Breast epithelium (tissue), 3 donors: ENCODE measurements at regions not wholly inside any gene's neighbourhood (a gene's known extent, or its start where the extent isn't known, plus 50 kb on each side); places are given as distances from the start of the nearest gene placed in this dataset.

ENCODE experiments used
- POLR2A ChIP-seq: fragments of 450-650 bp; IDR thresholded peaks from one replicate; pipeline ENCODE4 v1.6.1; 2016; ENCODE audit warnings: antibody characterized with exemption, mild to moderate bottlenecking, moderate library complexity
- TF ChIP-seq, protein P1 (sequence below), 3 donors: fragments of 450-650 bp; IDR thresholded peaks; one replicate each; pipeline ENCODE4 v1.5.1; 2016 to 2017; ENCODE audit warnings: antibody characterized with exemption in 3 of 3, mild to moderate bottlenecking in 3 of 3, moderate library complexity in 3 of 3

DNA sequence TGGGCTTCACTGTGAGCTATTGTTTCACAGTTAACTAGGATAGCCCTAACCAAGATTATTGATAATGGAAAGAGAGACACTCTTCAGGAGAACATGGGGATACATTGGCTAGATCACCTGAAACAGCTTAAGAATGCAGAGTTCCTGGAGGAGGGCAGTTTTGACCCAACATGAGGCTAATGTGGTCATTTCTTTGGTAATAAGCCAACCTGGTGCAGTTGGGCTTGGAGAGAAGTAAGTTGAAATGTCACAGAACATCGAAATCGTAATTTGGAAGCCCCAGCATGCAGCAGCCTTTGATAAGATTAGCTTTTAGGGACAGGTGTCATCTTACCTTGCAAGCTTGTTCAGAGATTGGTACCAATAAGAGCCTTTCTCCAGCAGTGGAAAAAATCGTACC, 556.6 kb upstream of the GOT2 start:
- TF ChIP-seq, protein P1, sequence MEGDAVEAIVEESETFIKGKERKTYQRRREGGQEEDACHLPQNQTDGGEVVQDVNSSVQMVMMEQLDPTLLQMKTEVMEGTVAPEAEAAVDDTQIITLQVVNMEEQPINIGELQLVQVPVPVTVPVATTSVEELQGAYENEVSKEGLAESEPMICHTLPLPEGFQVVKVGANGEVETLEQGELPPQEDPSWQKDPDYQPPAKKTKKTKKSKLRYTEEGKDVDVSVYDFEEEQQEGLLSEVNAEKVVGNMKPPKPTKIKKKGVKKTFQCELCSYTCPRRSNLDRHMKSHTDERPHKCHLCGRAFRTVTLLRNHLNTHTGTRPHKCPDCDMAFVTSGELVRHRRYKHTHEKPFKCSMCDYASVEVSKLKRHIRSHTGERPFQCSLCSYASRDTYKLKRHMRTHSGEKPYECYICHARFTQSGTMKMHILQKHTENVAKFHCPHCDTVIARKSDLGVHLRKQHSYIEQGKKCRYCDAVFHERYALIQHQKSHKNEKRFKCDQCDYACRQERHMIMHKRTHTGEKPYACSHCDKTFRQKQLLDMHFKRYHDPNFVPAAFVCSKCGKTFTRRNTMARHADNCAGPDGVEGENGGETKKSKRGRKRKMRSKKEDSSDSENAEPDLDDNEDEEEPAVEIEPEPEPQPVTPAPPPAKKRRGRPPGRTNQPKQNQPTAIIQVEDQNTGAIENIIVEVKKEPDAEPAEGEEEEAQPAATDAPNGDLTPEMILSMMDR (IDR thresholded peaks at IDR 0.05), result no peak
- no peak for TF ChIP-seq POLR2A
